ENCODE measurements at regions not wholly inside any gene's neighbourhood (a gene's known extent, or its start where the extent isn't known, plus 50 kb on each side); places are given as distances from the start of the nearest gene placed in this dataset.

GRCh38 chr2:221836095-221836494, 264.0 kb upstream of the EPHA4 start:
- peak; percentile 39; the same call in 1 of the 2 replicates for TF ChIP-seq CTCF (conservative IDR thresholded peaks at IDR 0.05)
- TF ChIP-seq EZH2 (IDR thresholded peaks at IDR 0.05; ENCODE audit: low read depth) = no peak

Data from PC-9 (cell line).